IMR-90 (cell line): ENCODE measurements at regions not wholly inside any gene's neighbourhood (a gene's known extent, or its start where the extent isn't known, plus 50 kb on each side); places are given as distances from the start of the nearest gene placed in this dataset.

ENCODE experiments used
- CTCF ChIP-seq: conservative IDR thresholded peaks from 2 replicates; pipeline ENCODE4 v1.5.1; 2012; ENCODE audit warnings: mild to moderate bottlenecking, low read depth, low read length, improper control_type of control experiment
- POLR2A ChIP-seq: IDR thresholded peaks from 2 replicates; pipeline ENCODE4 v1.6.1; 2012; ENCODE audit warnings: mild to moderate bottlenecking, low read depth, low read length
- USF2 ChIP-seq: fragments of 150-350 bp; IDR thresholded peaks from 2 replicates; pipeline ENCODE4 v1.6.1; 2017; ENCODE audit warnings: mild to moderate bottlenecking, antibody characterized with exemption, low read length, low read depth

GRCh38 chr6:6741264-6741663, 152.7 kb downstream of the LY86 start:
- no peak for TF ChIP-seq CTCF
- no peak for TF ChIP-seq USF2
- TF ChIP-seq POLR2A: no peak
